Neural crest cell (in vitro differentiated cells): ENCODE measurements at regions not wholly inside any gene's neighbourhood (a gene's known extent, or its start where the extent isn't known, plus 50 kb on each side); places are given as distances from the start of the nearest gene placed in this dataset.

Source experiments
- DNase-seq: peaks from one replicate; pipeline ENCODE4 v3.0.0; 2021; ENCODE audit warnings: low read depth, mixed read lengths, low spot score
- H3K27ac Mint-ChIP-seq: one replicate; pipeline ENCODE4 v1.8.0; 2021; ENCODE audit warnings: mild to moderate bottlenecking, mixed read lengths; ENCODE audit not compliant: unreplicated experiment
- H3K27me3 Mint-ChIP-seq: 2 replicates; pipeline ENCODE4 v1.8.0; 2021; ENCODE audit warnings: low read depth, mild to moderate bottlenecking, mixed read lengths
- H3K36me3 Mint-ChIP-seq: 2 replicates; pipeline ENCODE4 v1.8.0; 2021; ENCODE audit warnings: low read depth, mild to moderate bottlenecking, mixed read lengths
- H3K4me1 Mint-ChIP-seq: 2 replicates; pipeline ENCODE4 v1.8.0; 2021; ENCODE audit warnings: mixed read lengths
- H3K4me3 Mint-ChIP-seq: one replicate; pipeline ENCODE4 v1.8.0; 2021; ENCODE audit warnings: mild to moderate bottlenecking, mixed read lengths
- H3K9me3 Mint-ChIP-seq: 2 replicates; pipeline ENCODE4 v1.8.0; 2021; ENCODE audit warnings: mixed read lengths
- TF ChIP-seq, protein P1 (sequence below): fragments of 200-600 bp; sonication (generic); conservative IDR thresholded peaks from 2 replicates; pipeline ENCODE4 v1.5.0; 2021; ENCODE audit warnings: antibody characterized with exemption, mild to moderate bottlenecking

DNA sequence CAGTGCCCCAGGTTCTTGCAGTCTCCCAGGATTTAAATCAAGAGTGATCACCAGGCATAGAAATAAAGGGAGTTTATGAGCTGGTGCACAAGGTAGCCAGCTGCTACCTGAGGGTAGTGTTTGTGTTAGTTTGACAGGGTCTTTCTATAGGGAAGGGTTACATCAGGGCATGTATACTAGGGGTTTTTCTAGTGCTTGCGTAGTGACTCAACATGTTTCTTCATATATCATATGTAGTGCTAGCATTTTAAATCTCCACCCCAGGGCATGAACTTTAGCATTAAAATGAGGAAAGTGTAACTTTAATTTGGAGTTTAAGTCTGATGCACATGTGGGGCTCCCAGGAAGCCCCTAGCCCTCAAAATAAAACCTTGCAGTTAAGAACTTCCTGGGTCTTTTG lies 86.5 kb upstream of the TNR start:
- H3K36me3 Mint-ChIP-seq: peaks cover 12% of the 10 kb centered on the region

DNA sequence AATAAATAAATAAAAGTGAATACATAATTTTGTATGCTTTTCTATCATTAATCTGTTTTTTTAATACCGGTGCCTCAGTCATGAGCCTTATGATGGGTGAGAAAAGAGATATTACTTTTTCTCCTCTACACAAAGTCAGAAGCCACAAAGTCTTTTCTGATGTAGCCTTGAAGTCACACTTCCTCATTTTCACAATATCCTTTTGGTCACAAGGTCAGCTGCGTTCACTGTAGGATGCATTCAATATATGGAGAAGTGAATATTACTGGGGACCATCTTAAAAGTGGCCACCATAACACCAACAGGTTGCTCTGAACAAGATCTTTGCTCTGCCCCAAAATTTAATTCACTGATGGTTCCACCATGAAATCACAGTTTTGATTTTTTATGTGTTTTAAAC lies 83.3 kb upstream of the TNR start:
- no peak overlapping the region for H3K27ac Mint-ChIP-seq
- TF ChIP-seq, protein P1, sequence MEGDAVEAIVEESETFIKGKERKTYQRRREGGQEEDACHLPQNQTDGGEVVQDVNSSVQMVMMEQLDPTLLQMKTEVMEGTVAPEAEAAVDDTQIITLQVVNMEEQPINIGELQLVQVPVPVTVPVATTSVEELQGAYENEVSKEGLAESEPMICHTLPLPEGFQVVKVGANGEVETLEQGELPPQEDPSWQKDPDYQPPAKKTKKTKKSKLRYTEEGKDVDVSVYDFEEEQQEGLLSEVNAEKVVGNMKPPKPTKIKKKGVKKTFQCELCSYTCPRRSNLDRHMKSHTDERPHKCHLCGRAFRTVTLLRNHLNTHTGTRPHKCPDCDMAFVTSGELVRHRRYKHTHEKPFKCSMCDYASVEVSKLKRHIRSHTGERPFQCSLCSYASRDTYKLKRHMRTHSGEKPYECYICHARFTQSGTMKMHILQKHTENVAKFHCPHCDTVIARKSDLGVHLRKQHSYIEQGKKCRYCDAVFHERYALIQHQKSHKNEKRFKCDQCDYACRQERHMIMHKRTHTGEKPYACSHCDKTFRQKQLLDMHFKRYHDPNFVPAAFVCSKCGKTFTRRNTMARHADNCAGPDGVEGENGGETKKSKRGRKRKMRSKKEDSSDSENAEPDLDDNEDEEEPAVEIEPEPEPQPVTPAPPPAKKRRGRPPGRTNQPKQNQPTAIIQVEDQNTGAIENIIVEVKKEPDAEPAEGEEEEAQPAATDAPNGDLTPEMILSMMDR: no peak

More for the DNA sequence above, 86.5 kb upstream of the TNR start:
- peaks cover 54% of the 10 kb centered on the region for H3K4me1 Mint-ChIP-seq
- H3K27me3 Mint-ChIP-seq: no peaks in the 10 kb centered on the region
- H3K9me3 Mint-ChIP-seq: peaks cover 15% of the 10 kb centered on the region
- no peak overlapping the region for H3K4me3 Mint-ChIP-seq
- no peak for DNase-seq
- TF ChIP-seq, protein P1: no peak
- H3K27ac Mint-ChIP-seq: no peak overlapping the region

DNA sequence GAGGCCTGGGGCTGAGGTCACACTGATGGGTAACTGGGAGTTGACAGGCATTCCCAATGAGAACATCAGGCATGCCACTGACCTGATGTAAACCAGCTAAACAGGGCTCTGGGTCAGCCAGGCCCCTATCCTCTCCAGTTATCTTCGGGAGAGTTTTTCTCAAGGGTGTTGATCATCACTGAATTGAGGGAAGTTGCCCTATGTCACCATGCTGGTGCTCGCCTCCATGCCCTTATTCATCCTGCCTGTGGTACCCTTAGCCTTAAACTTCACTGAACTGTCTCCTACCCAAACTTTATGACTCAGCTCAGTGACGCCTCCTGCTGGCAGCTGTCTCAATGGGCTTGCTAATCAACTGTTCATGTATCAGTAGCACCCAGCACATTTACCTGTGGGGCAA lies 80.7 kb upstream of the TNR start:
- no peak overlapping the region for H3K4me3 Mint-ChIP-seq

More for the DNA sequence above, 83.3 kb upstream of the TNR start:
- peaks cover 33% of the 10 kb centered on the region for H3K4me1 Mint-ChIP-seq
- H3K9me3 Mint-ChIP-seq: peaks cover 12% of the 10 kb centered on the region
- no peak for DNase-seq
- no peak overlapping the region for H3K4me3 Mint-ChIP-seq
- H3K36me3 Mint-ChIP-seq: peaks cover 12% of the 10 kb centered on the region
- no peaks in the 10 kb centered on the region for H3K27me3 Mint-ChIP-seq

DNA sequence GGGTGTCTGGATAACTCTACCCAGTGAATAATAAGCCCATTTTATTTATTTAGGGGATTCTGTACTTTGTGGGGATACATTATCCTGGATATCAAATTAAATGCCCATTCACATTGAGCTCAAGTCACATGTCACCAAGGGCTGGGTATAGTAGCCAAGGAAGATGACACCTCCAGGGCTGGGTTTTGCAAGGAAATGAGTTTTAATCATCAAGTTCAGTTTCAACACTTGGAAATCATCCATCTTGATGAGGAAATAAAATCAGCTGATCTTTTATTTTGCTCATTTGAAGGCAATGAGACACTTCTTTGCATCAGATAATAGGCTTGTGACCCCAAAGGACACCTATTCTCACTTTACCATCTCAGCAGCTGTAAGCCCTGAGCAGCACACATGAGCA lies 80.0 kb upstream of the TNR start:
- TF ChIP-seq, protein P1: no peak
- Mint-ChIP-seq H3K4me3 (no peak overlapping the region), H3K4me1 (peaks cover 13% of the 10 kb centered on the region), H3K9me3 (peaks cover 15% of the 10 kb centered on the region), H3K36me3 (peaks cover 10% of the 10 kb centered on the region), H3K27me3 (peaks cover 2% of the 10 kb centered on the region), H3K27ac (no peak overlapping the region)
- DNase-seq: no peak

More for the DNA sequence above, 80.7 kb upstream of the TNR start:
- peaks cover 15% of the 10 kb centered on the region for H3K4me1 Mint-ChIP-seq
- H3K36me3 Mint-ChIP-seq: peaks cover 10% of the 10 kb centered on the region
- TF ChIP-seq, protein P1: peak; percentile 31
- peaks cover 17% of the 10 kb centered on the region for H3K9me3 Mint-ChIP-seq
- H3K27me3 Mint-ChIP-seq: peaks cover 2% of the 10 kb centered on the region
- no peak overlapping the region for H3K27ac Mint-ChIP-seq
- DNase-seq: no peak

DNA sequence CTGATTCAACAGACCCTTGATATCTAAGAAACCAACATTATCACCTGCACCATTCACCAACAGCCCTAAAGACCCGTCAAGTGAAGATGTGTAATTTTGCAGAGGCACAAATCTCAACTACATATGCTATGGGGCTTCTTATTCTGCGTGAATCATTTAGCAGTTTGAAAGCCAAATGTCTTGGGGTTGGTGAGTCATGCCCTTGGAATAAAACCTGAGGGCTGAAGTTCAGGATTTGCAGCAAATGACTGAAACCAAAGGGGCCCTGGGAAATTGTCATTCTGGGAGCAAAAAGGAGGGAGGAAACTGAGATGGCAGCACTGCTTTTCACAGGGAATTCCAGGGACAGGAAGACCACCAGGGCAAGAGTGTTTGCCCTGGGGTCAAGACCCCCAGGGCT lies 79.2 kb upstream of the TNR start:
- Mint-ChIP-seq H3K4me1 (peaks cover 6% of the 10 kb centered on the region), H3K36me3 (peaks cover 3% of the 10 kb centered on the region), H3K9me3 (peaks cover 9% of the 10 kb centered on the region), H3K27me3 (peaks cover 2% of the 10 kb centered on the region), H3K4me3 (no peak overlapping the region), H3K27ac (peak overlapping the region; percentile 60)
- DNase-seq: no peak
- TF ChIP-seq, protein P1: no peak
